ENCODE measurements at regions not wholly inside any gene's neighbourhood (a gene's known extent, or its start where the extent isn't known, plus 50 kb on each side); places are given as distances from the start of the nearest gene placed in this dataset.

DNA sequence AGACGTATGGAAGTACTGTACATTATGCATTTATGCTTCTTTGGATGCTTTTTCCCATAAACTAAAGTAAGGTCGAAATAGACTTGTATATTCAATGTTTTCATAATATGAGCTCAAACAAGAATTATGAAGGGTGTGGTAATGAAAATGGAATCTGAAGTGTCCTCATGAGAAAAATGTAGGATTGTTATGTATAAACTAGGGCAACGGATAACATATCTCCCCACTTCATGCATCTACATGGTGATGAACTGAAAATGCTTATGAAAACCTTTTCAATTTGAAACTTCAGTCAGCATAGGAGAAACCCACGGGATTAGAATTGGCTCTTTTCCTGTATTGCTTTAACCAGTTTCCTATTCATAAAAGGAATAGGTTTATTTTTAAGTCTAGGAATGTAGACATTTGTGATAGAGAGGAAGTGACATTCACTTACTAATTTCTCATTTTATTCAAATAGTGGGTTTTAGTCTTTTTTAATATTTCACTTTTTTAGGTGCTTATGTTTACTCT is 608.2 kb upstream of the GCFC2 start:
- TF ChIP-seq, protein P1, sequence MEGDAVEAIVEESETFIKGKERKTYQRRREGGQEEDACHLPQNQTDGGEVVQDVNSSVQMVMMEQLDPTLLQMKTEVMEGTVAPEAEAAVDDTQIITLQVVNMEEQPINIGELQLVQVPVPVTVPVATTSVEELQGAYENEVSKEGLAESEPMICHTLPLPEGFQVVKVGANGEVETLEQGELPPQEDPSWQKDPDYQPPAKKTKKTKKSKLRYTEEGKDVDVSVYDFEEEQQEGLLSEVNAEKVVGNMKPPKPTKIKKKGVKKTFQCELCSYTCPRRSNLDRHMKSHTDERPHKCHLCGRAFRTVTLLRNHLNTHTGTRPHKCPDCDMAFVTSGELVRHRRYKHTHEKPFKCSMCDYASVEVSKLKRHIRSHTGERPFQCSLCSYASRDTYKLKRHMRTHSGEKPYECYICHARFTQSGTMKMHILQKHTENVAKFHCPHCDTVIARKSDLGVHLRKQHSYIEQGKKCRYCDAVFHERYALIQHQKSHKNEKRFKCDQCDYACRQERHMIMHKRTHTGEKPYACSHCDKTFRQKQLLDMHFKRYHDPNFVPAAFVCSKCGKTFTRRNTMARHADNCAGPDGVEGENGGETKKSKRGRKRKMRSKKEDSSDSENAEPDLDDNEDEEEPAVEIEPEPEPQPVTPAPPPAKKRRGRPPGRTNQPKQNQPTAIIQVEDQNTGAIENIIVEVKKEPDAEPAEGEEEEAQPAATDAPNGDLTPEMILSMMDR (IDR thresholded peaks at IDR 0.05 in 4 of 5, conservative IDR thresholded peaks at IDR 0.05 in 1 of 5) = no peak
- no peak for TF ChIP-seq POLR2A (IDR thresholded peaks at IDR 0.05)
